ENCODE measurements at regions not wholly inside any gene's neighbourhood (a gene's known extent, or its start where the extent isn't known, plus 50 kb on each side); places are given as distances from the start of the nearest gene placed in this dataset.
"Not testable (repeated sequence)": the region's sequence is repeated elsewhere in the genome, so short reads cannot be mapped to it uniquely, and the experiment has no call there.

DNA sequence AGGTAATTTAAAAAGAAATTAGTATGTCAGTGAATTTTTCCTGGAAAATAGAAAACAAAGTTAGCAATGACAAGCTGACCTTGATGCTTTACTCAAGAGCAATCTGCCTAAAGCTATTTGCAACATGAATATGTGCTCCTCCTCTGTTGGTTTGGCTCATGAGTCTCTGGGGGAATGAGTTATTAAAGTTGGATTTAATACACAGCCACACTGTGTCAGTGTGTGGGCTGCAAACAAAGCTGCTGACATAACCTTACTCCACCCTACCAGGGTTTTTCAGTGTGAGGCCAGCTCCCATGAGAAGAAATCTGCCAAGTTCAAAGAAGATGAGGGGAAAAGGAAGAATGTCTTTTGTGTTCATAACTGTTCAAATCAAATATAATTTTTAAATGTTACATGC lies 280.5 kb downstream of the TLL1 start:
- DNase-seq (ENCODE audit: low spot score), result no peak

DNA sequence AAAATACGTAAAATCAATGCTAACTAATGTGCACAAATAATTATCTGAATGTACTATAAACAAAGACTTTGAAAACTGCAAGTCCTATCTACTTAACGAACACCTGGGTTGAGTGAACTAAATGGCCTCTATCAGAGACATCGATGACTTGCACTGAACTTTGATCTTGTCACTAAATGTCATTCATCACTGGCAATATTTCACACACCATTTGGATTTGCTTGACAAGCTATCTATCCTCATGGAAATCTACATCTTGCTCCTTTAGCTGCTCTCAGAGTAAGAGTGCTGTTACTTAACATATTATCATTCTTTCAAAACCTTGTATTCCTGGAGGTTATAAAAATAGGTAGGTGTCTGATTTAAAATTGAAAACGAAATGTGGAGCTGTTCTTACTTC lies 289.3 kb downstream of the TLL1 start:
- DNase-seq (ENCODE audit: low spot score), result no peak

GRCh38 chr4:166165829-166166420 lies 292.9 kb downstream of the TLL1 start:
- DNase-seq (ENCODE audit: low spot score), result no peak

- DNase-seq (ENCODE audit: low spot score), result no peak
These were observed 296.1 kb downstream of the TLL1 start for GRCh38 chr4:166169111-166169510.

DNA sequence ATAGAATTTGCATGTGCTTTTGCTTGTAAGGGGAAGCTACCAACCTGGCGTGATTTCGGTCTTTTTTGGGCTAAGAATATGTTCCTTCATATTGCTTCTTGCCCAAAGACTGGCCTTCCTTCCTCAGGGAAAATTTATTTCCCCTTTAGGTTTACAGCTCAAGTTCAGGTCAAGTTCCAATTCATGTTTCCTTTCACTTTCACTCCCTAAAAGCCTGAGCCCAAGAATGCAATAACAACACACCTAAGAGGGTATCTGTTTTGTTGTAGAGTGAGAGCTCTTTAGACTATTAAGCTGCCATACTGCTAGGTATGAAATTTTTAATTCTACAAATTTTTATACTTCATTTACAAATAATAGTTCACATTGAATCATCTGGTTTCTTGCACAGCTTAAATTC lies 299.6 kb downstream of the TLL1 start:
- no peak for DNase-seq (ENCODE audit: low spot score)

- DNase-seq (ENCODE audit: low spot score), result no peak
These were observed 301.9 kb downstream of the TLL1 start for GRCh38 chr4:166174717-166175490.

DNA sequence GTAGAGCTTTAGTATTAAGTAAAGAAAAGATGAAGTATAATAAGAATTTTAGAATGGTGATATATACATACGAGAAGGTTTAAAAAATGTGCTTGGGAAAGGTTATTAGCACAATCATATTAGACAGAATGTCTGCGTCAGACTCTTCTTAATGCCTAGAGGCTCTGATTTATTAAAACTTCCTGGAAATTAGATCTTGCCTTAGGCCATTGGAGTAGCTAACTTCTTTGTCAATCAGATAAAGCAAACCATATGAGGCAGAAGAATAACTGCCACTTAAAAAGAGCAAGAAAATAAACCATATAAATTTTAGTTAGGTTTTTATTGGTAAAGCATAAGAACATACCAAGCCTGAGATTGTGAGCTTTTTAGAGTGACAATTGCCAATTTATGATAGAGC lies 309.1 kb downstream of the TLL1 start:
- no peak for DNase-seq (ENCODE audit: low spot score)

DNA sequence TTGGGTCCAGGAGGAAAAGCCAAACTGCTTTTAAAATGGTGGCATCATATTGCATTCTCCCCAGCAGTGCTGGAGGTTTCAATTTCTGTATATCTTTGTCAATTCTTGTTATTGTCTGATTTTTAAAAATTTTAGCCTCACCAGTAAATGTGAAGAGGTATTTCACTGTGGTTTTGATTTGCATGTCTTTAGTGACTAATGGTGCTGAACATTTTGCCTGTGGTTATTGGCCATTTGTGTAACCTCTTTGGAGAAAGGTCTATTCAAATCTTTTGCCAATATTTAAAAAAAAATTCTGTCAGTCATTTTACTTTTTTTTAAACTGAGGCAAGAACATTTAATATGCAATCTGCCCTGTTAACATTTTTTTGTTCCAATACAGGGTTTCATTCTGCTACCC lies 322.1 kb downstream of the TLL1 start:
- DNase-seq (ENCODE audit: low spot score), result no peak

DNA sequence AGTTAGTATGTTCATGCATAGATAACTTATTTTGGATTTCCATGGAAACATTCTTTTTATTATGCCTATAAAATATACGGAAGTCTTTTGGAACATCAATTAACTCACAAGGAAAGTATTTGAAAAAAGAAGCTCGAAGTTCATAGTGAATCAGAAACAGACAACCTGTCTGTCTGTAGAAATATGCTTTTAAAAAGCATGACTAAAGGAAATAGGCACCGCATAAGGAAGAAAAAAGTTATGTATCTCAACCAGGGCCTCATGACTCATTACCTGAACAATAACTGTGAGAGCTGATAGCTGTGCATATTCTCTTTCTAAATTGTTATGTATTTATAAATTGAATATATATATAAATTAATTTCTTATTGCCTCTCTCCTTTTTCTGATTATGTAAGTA lies 324.1 kb downstream of the TLL1 start:
- DNase-seq (ENCODE audit: low spot score), result no peak

- DNase-seq (ENCODE audit: low spot score), result no peak
These were observed 325.0 kb downstream of the TLL1 start for GRCh38 chr4:166198041-166198440.

- no peak for DNase-seq (ENCODE audit: low spot score)
These were observed 325.7 kb downstream of the TLL1 start for GRCh38 chr4:166198516-166199310.

DNA sequence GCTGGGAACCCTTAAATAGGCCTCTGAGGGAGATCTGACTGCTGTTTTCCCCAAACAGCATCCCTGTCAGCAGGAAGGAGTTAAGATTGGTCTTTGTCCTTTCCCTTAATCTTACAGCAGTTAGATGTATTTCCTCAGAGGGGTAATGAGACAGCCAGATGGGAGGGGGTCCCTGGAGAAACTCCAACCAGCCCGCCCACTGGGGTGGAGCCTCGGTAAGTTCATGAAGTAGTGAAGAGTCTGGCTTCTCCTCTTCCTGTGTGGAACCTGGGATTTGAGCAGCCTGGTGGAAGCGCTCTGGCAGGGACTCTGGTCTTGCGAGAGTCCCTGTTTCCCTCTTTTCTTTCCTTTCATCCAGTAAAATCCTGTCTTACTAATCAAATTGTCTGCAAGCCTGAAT lies 330.0 kb downstream of the TLL1 start:
- DNase-seq (ENCODE audit: low spot score), result no peak

- DNase-seq (ENCODE audit: low spot score), result not testable (repeated sequence)
These were observed 339.3 kb downstream of the TLL1 start for GRCh38 chr4:166212326-166212725.

DNA sequence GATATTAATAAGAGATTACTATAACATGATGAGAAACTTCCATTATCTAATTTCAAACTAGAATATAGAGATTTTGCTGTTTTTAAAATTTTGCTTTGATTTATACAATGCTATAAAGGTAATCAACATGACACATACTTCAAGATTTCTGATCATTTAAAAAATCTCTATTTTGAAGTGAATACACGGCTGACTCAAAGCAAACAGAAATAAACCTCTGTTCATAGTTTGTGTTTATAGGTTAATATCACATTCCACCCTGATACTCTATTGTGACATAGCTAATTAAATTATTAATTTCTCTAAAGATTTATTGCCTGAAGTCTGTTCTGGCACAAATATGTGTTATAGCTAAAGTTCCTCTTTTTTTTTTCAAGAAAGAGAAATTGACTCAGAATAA lies 349.2 kb downstream of the TLL1 start:
- DNase-seq (ENCODE audit: low spot score), result no peak

DNA sequence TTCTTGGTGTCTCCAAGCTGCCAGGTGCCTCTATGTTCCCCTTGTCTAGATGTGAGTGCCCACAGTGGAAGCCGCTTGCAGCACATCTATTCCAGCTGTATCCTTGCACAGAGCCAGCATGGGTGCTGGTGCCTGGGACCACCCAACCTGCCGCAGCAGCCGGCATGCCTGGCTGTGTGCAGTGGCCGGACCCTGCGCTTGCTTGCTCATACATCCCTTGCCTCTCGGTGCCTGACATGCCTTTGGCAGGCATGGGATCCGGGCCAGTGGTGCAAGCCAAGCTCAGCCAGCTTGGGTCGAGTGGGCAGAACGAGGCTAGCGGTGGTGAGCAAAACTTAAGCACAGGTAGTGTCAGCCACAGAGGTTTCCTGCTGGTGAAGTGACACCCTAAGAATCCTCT lies 355.1 kb downstream of the TLL1 start:
- no peak for DNase-seq (ENCODE audit: low spot score)

GRCh38 chr4:166229799-166230198 lies 356.8 kb downstream of the TLL1 start:
- DNase-seq (ENCODE audit: low spot score), result no peak

DNA sequence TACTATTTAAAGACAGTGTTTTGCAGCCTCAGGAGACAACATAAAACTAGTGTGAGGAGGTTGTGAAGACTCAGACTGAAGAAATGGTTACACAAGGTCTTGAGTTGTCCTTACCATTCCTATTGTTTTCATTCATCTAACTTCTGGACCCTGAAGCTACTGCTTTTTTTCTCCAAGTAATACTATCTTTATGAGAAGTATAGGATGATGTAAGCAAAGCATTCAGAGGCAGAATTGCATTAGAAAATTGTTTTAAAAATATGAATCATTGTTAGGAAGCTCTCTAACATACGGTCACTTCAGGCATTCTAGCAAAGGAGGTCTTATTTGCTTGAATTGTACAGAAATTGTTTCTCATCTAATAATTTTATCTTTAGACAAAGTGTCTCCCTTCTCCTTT lies 357.8 kb downstream of the TLL1 start:
- no peak for DNase-seq (ENCODE audit: low spot score)

DNA sequence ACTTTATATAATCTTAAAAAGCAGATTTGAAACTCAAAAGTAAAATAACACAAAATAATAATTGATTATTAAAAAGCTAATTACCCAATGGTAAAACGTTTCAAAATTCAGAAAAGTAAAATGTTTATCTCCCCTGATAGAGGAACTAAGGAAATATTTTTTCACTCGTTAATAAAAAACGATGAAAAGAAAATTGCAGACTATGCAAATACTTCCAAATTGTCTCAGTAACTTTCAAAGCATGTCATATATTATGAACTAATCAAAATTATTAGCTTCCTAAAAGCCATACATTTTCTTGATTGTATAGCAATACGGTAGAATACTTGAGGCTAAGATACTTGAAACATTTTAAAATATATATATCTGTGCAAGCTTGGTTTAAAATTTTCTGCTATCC lies 366.3 kb downstream of the TLL1 start:
- no peak for DNase-seq (ENCODE audit: low spot score)

DNA sequence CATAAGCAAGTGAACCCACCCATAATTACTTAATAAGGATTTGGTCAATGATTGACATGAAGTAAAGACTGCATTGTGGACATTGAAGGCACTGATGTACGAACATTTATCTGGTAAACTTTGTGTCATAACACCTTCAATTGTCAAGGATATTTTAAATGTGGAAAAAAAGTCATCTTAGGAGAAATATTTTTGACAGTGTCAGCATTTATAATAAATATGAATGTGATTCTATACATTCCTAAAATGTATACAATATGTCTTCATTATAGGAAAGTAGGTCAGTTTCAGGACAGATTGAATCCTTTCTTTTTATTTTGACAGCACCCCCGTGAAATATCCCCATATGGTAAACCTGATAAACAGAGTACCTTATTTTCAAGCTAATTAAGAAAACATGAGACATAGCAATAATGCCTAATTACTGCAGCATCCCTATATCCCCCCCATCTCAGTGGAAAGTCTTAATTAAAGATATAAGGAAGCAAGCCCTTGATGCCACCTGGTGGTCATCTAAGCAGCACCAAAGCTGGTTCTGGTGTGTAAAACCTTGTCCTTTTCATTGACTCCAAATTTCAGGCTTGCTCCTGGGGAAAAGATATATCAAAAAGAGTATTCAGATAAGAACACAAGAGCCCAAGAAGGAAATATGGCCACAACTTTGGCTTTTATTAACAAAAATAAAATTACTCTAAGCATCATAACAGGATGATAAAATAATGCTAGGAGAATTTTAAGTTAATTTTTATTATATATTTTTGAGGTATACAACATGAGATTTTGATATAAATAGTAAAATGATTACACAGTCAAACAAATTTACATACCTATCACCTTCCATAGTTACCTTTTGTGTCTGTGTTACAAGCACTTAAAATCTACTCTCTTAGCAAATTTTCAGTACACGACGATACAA lies 379.7 kb downstream of the TLL1 start:
- no peak for DNase-seq (ENCODE audit: low spot score)

DNA sequence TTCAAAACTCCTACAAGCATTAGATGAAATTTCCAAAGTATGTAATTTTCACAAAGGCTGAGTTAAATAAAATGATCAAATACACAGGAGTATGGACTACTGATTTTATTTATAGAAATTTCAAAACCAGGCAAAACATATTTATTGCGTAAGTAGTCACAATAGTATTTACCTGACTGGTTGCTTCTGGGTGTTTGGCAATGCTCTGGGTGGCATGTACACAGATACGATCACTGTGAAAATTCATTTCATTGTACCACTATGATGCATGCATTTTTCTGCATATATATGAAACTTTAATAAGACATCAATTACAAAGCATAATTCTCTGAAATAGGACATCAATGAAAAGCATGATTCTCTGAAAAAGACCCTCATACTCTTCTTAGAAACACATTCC lies 384.2 kb downstream of the TLL1 start:
- no peak for DNase-seq (ENCODE audit: low spot score)

- no peak for DNase-seq (ENCODE audit: low spot score)
These were observed 384.9 kb downstream of the TLL1 start for GRCh38 chr4:166257891-166258290.

- DNase-seq (ENCODE audit: low spot score), result no peak
These were observed 386.0 kb downstream of the TLL1 start for GRCh38 chr4:166259081-166259480.

Measured in mucosa of gallbladder (tissue), 1 donor.